Glomerular visceral epithelial cell (primary cell): ENCODE measurements at regions not wholly inside any gene's neighbourhood (a gene's known extent, or its start where the extent isn't known, plus 50 kb on each side); places are given as distances from the start of the nearest gene placed in this dataset.

Experiments used
- DNase-seq: peaks from one replicate; pipeline ENCODE4 v3.0.0-alpha.2; 2016; ENCODE audit errors: extremely low spot score

DNA sequence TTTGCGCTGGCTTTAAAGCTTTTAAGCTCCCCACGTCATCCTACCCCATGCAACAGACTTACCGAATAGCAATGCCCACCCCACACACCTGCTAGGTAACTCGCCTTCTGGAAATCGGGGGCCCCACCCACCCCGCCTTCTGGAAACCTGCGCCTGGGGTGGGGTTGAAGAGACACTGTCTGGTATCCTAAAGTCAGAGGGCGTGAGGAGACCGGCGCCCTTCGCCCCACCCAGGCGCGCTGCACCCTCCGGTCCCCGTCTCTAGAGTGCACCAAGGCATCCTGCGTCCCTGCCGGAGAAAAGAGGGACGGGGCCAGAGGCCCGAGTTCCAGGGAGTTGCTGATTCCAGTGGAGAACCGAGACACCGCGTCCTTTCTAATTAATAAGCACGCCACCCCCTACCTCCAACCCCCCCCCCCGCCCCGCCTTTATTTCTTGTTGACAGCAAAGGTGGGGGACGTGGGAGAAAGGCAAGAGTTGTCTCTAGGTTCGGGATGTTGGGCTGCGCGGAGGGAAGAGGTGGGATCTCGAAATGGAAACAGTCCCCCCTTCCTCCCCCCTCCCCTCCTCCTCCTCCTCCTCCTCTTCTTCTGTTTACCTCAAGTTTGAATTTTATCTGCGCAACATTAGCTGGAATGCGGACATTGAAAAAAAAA lies 220.9 kb upstream of the MKLN1 start:
- peak; percentile 25 for DNase-seq

DNA sequence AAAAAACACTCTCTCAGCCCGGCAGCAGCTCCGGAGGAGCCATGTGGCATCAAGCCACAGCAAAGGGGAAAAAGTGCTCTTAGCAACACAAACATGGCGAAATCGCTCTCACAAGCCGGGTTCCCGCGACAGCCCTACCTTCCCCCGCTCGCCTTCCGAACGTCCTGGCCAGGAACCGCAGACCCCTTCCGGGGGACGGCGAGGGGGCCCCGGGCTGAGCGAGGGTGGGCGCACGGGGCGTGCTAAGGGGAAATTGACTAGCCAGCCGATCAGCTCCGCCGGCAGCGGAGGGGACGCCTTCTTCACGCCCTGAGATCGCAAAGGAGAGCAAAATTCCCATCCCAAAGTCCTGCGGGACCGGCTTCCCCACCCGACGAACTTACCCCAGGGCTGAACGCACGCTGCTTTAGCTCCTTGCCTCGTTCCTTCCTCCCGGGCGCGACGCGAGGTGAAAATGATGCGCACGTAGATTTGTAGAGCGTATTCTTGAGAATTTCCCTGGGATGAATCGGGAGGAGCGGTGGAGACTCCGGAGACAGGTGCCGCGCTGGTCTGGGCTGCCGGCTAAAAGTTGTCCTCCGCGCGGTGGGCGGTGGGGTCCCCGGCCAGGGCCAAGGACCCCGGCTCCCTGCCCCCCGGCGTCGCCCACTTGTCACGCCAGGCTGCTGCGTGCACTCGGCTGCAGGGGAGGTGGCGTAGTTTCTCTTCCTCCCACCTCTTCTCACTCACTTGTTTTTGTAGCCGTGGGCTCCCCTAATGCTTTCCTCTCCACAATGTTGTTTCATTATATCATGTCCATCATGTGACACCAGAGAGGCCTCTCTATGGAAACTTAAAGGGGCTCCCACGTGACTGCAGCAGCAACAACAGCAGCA lies 220.1 kb upstream of the MKLN1 start:
- peak; percentile 59 for DNase-seq

DNA sequence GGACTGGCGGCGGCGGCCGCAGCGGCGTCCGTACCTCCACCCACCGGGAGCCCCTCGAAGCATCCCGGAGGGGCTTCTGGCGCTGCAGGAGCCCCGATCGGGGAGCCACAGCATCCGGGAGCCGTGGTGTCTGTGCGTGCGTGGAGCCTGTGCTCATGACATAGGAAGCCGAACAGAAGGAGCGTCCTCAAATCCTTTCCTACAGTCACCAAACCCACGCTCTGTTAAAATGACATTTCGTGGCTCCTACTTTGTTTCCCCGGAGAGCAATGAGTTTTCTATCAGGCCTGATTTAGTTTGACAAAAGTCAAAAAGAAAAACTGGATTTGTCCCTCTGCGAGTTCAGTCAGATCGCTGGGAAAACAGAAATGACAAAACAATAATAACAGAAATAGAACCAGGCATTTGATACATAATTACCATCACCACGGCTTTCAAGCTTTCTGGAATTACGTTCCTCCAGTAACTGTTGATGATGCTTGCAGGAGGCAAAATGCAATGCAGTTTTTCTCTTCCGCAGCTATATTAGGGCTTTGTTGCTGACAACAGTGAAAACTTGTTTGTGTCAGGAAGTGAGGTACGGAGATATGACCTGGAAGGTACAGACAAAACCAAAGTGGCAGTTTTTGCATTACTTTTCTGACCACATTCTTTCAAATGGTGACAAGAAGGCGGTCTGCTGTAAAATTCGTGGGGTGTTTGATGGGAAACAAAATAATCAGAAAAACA lies 219.3 kb upstream of the MKLN1 start:
- no peak for DNase-seq

DNA sequence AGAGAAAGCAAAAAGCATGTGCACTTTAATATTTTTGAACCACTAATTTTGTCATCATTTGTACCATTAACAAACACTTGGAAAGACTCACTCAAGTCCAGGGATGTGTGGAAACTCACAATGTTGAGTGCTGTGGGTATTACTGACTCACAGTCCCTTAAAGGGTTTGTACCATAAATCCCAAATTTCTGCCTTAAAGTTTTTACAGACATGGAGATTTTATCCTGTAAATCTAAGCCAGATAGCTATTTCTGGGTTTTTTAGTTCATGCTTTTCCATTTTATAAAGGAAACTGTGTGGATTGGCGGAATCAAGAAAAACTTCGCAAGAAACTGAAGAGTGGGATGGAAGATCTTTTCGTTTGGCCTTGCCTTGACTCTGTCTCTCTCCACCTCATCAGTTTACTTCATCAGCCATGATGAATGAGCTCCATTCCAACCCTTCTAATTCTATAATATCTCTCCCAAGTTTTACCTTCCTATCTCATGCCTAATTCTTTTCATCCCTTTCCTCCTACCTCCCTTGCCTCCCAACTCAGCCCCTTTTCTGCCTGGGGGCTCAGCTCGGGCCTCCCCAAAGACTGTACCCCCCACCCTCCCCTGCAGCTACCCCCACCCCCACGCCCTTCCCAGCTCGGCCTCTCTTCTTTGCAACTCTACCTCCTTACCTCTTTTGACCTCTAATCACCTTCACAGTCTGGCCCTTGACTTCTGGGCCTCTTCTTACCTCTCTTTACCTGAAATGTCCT lies 218.5 kb upstream of the MKLN1 start:
- no peak for DNase-seq

DNA sequence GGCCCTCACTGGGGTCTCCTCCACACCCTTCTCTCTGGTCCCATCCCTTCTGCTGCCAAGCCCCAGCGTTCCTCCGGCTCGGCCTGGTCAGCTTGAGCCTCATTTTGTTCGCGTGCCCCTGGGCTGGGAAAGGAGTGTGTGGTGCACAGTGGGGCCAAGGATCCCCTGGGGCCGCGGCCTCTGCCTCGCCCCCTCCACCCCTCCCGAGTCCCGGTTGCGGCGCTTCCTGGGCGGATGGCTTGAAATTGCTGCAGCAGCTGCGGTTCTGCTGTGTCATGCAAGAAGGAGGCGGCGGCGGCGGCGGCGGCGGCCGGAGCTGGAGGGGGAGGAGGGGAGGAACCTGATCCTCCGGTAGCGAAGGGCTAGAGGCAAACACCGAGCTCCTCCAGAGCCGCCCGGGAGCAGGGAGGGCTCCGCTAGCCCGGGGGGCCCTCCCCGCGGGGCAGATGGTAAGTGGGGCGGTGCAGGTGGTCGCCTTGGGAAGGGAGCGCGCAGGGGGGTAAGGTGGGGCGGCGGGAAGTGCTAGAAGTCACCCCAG lies 217.8 kb upstream of the MKLN1 start:
- peak; percentile 77 for DNase-seq

DNA sequence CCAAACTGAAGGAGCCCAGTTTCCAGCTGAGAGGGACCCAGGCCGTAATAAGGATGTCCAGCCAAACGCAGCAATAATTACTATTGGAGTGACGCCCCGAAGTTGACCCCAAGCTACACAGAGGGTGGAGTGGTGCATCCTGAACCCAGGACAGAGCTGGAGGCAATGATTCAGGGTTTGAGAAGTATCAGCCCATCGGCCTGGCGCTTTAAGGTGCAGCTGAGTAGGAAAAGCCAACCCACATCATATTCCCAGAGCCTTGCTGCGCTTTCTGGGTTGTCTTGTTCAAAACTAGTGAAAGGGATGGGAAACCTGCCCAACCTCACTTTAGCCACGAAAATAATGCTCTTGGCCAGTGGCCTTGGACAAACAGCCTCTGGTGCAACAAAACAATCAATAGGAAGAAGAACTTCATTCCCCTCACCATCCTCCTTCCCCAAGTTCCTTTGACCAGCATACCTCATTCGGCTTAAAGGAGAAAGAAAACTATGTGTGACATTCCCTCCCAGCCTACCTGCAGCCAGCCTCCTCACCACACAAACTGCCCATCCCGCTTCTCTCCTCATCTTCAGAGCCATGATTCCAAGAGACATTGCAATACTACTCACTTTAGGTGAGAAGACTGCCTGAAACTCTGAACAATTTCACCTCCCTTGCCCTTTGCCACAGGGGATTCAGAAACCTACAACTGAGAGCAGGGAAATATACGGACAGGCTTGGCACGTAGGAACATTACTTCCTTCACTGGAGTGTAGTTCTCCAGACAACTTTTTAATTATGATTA lies 217.2 kb upstream of the MKLN1 start:
- peak; percentile 13 for DNase-seq

DNA sequence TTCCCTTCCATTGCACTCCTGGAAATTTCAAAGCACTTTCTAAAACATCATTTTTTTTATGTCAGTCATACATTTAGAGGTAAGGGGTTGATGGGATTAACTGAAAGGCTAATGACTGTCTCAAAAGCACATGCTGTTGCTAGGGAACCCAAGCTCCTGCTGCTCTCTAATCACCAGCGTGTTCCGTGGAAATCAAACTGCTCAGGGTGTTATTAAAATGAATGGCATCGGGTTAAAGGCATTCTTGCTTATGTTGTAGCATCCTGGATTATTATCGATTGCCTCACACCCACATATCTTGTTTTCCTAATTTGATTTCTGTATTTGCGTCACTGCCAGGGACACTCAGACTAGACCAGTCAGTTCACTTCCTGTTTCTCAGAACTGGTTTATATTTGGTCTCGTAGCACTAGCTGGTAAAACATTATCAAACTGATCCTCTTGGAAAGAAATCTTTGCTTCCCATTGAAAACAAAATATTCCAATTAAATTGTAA lies 216.5 kb upstream of the MKLN1 start:
- peak; percentile 26 for DNase-seq

DNA sequence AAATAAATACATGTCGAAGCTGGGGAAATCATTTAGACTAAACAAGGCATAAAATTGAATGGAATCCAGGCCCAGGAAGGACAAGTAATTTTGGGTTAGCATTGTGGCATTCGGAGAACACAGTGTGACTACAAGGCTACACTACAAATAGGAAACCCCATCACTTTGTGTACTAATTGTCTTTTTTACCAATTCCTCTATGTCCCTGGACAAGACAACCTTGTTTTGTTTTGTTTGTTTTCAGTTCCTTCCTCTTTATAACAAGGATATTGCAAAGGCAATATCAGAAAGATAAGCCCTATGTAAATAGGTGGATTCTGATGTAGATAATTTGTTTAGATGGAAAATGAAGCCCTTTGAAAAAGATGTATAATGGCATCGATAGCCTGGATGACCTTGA lies 215.9 kb upstream of the MKLN1 start:
- DNase-seq: no peak

DNA sequence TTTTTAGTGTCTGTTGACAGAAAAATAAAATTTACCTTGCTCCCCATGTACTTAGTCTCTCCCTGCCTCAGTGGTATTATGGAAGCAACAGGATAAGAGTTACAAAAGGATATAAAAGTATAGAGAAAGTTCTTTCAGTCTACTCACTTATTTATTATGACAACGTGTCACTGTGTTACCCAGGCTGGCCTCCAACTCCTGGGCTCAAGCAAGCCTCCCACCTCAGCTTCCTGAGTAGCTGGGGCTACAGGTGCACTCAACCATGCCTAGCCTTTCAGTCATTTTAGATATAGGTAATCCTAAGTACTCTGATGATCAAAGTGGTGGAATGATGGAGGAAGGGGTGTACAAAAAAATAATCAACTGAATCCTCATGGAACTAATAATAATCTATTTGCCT lies 215.2 kb upstream of the MKLN1 start:
- no peak for DNase-seq

DNA sequence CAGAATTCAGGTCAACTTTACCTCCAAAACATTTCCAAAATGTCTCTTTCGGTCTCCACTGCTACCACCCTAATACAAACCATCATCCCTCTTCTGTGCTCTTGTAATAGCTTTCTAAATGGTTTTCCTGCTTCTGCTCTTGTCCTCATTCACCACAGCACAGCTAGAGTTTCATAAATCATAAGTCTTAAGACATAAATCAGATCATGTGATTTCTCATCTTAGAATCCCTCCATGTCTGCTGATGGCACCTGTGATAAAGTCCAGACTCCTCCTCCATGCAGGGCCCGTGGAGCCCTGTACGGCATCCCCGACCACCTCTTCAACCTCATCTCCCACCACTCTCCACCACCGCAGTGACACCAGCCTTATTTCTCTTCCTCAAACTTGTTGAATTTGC lies 212.3 kb upstream of the MKLN1 start:
- DNase-seq: no peak

DNA sequence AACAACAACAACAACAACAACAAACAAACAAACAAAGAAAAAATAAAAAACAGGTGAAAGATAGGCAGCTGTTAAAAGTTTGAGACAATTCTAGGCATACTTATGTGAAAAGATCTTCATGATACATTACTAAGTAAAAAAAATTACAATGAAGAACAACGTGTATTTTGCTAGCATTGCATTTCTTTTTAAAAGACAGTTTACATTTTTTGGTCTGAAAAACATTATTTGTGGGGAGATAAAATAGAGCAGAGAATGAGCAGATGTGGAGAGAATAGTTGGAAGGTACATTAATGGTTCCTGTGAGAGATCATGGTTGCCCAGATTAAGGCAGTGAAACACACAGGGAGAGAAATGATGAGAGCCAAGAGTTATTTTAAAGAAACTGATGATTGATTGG lies 210.2 kb upstream of the MKLN1 start:
- no peak for DNase-seq

DNA sequence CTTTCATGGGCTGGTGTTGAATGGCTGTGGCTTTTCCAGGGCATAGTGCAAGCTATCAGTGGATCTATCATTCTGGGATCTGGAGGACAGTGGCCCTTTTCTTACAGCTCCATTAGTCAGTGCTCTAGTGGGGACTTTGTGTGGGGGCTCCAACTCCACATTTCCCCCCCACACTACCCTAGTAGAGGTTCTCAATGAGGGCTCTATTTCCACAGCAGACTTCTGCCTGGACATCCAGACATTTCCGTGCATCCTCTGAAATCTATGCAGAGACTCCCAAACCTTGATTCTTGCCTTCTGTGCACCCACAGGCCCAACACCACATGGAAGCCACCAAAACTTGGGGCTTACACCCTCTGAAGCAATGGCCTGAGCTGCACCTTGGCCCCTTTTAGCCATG lies 208.3 kb upstream of the MKLN1 start:
- DNase-seq: no peak

DNA sequence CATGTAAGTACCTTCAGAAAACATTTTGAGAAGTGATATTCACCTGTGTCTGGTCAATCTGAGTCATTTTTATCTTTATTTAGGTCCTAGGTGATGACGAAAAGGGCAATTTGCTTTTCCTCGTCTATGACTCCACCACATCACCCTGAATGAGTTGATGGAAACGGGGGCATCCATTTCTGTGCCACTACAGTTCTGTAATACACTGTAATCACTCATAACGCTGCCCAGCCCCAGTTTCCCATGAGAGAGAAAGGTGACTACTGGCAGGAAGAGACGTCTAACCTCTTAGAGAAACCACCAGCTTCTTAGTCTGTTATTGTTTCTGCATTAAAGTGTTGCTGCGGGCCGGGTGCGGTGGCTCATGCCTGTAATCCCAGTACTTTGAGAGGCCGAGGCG lies 205.3 kb upstream of the MKLN1 start:
- DNase-seq: no peak

DNA sequence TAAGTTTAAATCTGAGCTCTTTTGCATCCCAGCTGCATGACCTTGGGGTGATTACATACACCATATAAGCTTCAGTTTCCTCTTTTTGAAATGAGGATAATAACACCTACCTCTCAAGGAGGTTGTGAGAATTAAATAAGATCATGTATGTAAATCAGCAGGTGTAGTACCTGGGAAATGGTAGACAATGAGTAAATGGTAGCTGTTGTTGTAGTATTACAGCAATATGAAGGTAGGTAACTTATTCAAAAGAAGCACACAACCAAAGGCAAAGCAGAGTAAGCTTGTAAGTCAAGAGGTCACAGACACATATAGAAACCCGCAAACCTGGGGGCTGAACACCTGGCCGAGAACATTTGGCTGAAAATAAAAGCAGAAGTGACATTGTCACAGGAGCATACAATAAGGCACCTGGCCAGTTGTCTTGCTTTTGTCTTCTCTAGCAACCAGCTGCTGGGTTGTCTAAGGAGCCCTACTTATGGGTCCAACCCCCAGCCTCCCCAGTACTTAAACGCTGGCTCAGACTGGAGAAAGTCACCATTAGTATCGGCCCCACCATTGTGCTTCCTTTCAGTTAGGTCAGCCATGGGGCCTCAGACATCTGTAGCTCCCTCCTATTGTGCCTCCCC lies 203.6 kb upstream of the MKLN1 start:
- no peak for DNase-seq

DNA sequence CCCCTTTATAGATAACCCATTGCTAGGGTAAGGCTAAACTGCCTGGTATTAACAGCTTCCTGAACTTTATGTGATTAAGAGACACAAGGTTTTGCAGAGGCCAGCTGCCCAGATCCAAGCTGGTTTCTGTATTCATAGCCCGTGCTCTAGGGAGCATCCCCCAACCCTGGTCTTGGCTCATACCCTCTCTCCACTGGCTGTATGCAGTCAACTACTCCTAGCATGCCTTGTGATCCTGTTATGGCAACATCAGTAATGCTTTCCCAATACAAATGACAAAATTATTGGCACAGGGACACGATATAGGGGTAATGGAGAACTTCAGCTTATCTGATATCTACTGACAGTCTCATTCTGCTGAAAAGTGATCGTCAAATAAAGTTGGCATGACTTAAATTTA lies 202.8 kb upstream of the MKLN1 start:
- no peak for DNase-seq

DNA sequence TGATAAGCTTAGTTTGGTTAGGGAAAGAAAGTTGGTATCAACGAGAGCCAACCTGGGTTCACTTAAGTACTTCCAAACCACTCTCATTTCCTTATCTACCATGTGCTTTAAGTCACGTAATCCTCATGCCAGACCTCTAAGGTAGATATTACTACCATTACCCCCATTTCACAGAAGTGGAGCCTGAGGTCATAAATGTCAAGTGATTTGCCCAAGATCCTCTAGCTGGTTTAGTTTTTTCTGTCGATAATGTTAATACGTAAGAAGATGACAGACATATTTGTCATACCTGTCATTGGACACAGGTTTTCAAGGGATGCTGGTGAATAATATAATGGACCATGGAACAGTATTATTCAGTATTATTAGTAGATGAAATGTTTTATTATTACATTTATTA lies 197.4 kb upstream of the MKLN1 start:
- DNase-seq: no peak

DNA sequence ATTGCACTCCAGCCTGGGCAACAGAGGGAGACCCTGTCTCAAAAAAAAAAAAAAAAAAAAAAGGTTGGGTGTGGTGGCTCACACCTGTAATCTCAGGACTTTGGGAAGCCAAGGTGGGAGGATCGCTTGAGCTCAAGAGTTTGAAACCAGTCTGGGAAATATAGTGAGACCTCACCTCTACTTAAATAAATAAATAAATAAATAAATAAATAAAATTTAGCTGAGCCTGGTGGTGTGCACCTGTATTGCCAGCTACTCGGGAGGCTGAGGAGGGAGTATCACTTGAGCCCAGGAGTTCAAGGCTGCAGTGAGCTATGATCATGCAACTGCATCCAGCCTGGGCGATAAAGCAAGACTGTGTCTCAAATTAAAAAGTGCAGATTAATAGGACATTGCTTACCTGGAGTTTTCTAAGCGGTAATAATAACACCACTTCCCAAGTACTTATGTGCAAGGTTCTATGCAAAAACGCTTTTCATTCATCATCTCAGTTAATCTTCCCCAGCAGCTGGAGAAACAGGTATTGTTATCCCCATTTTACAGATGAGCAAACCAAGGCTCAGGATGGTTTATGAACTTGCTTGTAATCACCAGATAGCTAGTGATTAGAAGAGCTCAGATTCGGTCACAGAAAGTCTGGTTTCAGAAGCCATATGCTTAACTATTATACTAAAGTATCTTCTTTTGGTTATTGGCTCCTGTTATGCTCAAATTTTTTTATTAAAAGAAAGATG lies 196.5 kb upstream of the MKLN1 start:
- no peak for DNase-seq

DNA sequence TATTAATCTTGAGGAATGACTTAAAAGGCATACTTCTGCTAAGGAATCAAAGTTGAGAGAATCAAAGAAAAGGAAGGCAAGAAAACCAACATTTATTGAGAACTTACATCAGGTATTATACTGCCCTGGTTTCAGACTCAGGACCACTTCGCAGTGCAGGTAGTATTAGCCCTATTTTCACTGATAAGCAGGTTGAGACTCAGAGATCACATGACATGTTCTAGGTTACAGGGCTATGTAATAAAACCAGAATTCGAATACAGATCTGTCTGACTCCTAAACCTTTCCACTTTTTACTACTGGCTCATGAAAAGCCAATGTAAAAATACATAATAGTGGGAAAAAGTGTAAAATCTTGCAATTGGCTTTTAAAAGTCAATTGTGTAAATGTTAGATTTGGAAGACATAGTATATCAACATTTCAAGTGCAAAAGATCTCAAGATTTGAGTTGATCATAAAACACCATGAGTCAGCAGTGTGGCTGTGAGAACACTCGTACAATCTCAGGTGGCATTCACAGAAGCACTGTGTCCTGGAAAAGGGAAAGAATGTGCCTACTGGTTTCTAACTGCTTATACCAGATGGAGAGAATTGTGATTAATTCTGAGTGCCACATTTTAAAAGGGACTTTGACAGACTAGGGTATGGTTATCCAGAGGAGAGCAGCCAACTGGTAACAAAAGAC lies 195.8 kb upstream of the MKLN1 start:
- no peak for DNase-seq

DNA sequence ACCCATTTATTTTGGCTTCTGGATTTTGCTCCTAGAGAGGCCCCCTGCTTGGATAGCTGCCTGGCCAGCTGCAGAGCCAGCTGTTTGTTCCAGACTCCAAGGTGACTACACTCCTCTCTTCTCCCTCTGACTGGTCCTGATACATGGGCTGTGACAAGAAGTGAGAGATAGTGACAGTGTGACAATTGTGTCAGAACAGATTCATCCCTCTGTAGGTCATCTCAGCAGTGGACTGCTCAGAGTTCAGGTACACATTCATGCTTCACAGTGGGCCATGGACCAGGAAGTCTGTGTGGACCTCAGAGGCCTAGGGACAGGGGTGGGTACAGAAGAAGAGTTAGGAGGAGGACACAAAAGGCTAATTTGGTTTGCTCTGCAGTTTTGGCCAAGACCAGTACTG lies 188.2 kb upstream of the MKLN1 start:
- DNase-seq: no peak
